Colon (tissue), 2 donors: ENCODE measurements at regions not wholly inside any gene's neighbourhood (a gene's known extent, or its start where the extent isn't known, plus 50 kb on each side); places are given as distances from the start of the nearest gene placed in this dataset.

Experiments used
- FAIRE-seq: peaks from 2 replicates; lab custom pipeline; 2012; peaks lifted over from hg19 to GRCh38; lab: Jason Lieb, UNC
- donor health status: control.
- donor health status: control.

- no peak for FAIRE-seq
Observed at GRCh38 chr9:2317591-2317990, 302.4 kb downstream of the SMARCA2 start.

GRCh38 chr9:2319421-2319820 is 302.2 kb upstream of the VLDLR start:
- no peak for FAIRE-seq

GRCh38 chr9:2320114-2320513 is 301.5 kb upstream of the VLDLR start:
- FAIRE-seq = no peak

- FAIRE-seq = no peak
Observed at GRCh38 chr9:2320632-2321031, 301.0 kb upstream of the VLDLR start.

GRCh38 chr9:2321523-2322148 is 300.0 kb upstream of the VLDLR start:
- FAIRE-seq = no peak

GRCh38 chr9:2324742-2325141 is 296.8 kb upstream of the VLDLR start:
- no peak for FAIRE-seq

- no peak for FAIRE-seq
Observed at GRCh38 chr9:2332663-2333062, 288.9 kb upstream of the VLDLR start.

- no peak for FAIRE-seq
Observed at GRCh38 chr9:2335260-2335659, 286.3 kb upstream of the VLDLR start.

- no peak for FAIRE-seq
Observed at GRCh38 chr9:2336055-2336454, 285.5 kb upstream of the VLDLR start.

- FAIRE-seq = no peak
Observed at GRCh38 chr9:2337131-2337530, 284.5 kb upstream of the VLDLR start.

GRCh38 chr9:2337627-2338026 is 284.0 kb upstream of the VLDLR start:
- FAIRE-seq = no peak

GRCh38 chr9:2338777-2339365 is 282.7 kb upstream of the VLDLR start:
- FAIRE-seq = no peak

GRCh38 chr9:2339416-2339815 is 282.2 kb upstream of the VLDLR start:
- FAIRE-seq = no peak

GRCh38 chr9:2340046-2340760 is 281.4 kb upstream of the VLDLR start:
- FAIRE-seq = no peak

- FAIRE-seq = no peak
Observed at GRCh38 chr9:2341126-2341525, 280.5 kb upstream of the VLDLR start.

- no peak for FAIRE-seq
Observed at GRCh38 chr9:2341956-2342355, 279.6 kb upstream of the VLDLR start.

- no peak for FAIRE-seq
Observed at GRCh38 chr9:2343756-2344155, 277.8 kb upstream of the VLDLR start.

- FAIRE-seq = no peak
Observed at GRCh38 chr9:2344436-2344835, 277.2 kb upstream of the VLDLR start.

GRCh38 chr9:2345013-2345412 is 276.6 kb upstream of the VLDLR start:
- no peak for FAIRE-seq

GRCh38 chr9:2346277-2346913 is 275.2 kb upstream of the VLDLR start:
- no peak for FAIRE-seq

GRCh38 chr9:2351324-2351723 is 270.3 kb upstream of the VLDLR start:
- no peak for FAIRE-seq

- no peak for FAIRE-seq
Observed at GRCh38 chr9:2354216-2354615, 267.4 kb upstream of the VLDLR start.
